Stimulated activated CD8-positive, alpha-beta memory T cell treated with anti-CD3 and anti-CD28 coated beads, Interleukin-15, amount 100 ng/mL, for 4 hours (primary cell): ENCODE measurements at regions not wholly inside any gene's neighbourhood (a gene's known extent, or its start where the extent isn't known, plus 50 kb on each side); places are given as distances from the start of the nearest gene placed in this dataset.
"Not testable (repeated sequence)": the region's sequence is repeated elsewhere in the genome, so short reads cannot be mapped to it uniquely, and the experiment has no call there.

ENCODE experiments used
- DNase-seq, 2 donors: peaks; one replicate each; pipeline ENCODE4 v3.0.0-alpha.2; 2020; ENCODE audit warnings: low read depth in 2 of 2

GRCh38 chr21:35749904-35750303 is 310.4 kb downstream of the SETD4 start:
- no peak for DNase-seq

- no peak for DNase-seq
Measured at GRCh38 chr21:35748678-35749314, 311.5 kb downstream of the SETD4 start.

GRCh38 chr21:35743571-35743970 is 316.8 kb downstream of the SETD4 start:
- no peak for DNase-seq

- no peak for DNase-seq
Measured at GRCh38 chr21:35738347-35738961, 321.9 kb downstream of the SETD4 start.

GRCh38 chr21:35737899-35738346 is 322.4 kb downstream of the SETD4 start:
- DNase-seq = no peak

- no peak for DNase-seq
Measured at GRCh38 chr21:35737449-35737848, 322.9 kb downstream of the SETD4 start.

GRCh38 chr21:35732788-35733187 is 327.5 kb downstream of the SETD4 start:
- DNase-seq = no peak

GRCh38 chr21:35730325-35730724 is 330.0 kb downstream of the SETD4 start:
- DNase-seq = no peak

- no peak for DNase-seq
Measured at GRCh38 chr21:35727830-35728229, 332.5 kb downstream of the SETD4 start.

- no peak for DNase-seq
Measured at GRCh38 chr21:35724156-35724555, 336.2 kb downstream of the SETD4 start.

GRCh38 chr21:35721701-35722100 is 338.6 kb downstream of the SETD4 start:
- no peak for DNase-seq

GRCh38 chr21:35720208-35720731 is 340.1 kb downstream of the SETD4 start:
- DNase-seq = no peak

GRCh38 chr21:35719080-35719479 is 341.2 kb downstream of the SETD4 start:
- no peak for DNase-seq

GRCh38 chr21:35716876-35717565 is 343.3 kb downstream of the SETD4 start:
- DNase-seq = no peak

- DNase-seq = no peak
Measured at GRCh38 chr21:35713914-35714313, 346.4 kb downstream of the SETD4 start.

GRCh38 chr21:35711661-35712060 is 348.7 kb downstream of the SETD4 start:
- DNase-seq = no peak

GRCh38 chr21:35711213-35711612 is 349.1 kb downstream of the SETD4 start:
- no peak for DNase-seq

- not testable (repeated sequence) for DNase-seq
Measured at GRCh38 chr21:35709990-35710389, 350.3 kb downstream of the SETD4 start.

GRCh38 chr21:35705888-35706287 is 354.4 kb downstream of the SETD4 start:
- DNase-seq = no peak

- DNase-seq = no peak
Measured at GRCh38 chr21:35705237-35705887, 355.0 kb downstream of the SETD4 start.

- DNase-seq = no peak
Measured at GRCh38 chr21:35703704-35704103, 356.6 kb downstream of the SETD4 start.

GRCh38 chr21:35699361-35699760 is 361.0 kb downstream of the SETD4 start:
- no peak for DNase-seq
